GM12874 (cell line): ENCODE measurements at regions not wholly inside any gene's neighbourhood (a gene's known extent, or its start where the extent isn't known, plus 50 kb on each side); places are given as distances from the start of the nearest gene placed in this dataset.

Source experiments
- CTCF ChIP-seq: IDR thresholded peaks from 2 replicates; pipeline ENCODE4 v1.5.1; 2011; ENCODE audit warnings: low read depth, mild to moderate bottlenecking, control low read depth, low read length, moderate library complexity; ENCODE audit not compliant: insufficient read depth

GRCh38 chr2:121094845-121095244 lies 190.2 kb downstream of the TFCP2L1 start:
- no peak for TF ChIP-seq CTCF

GRCh38 chr2:121095257-121096080 lies 189.5 kb downstream of the TFCP2L1 start:
- peak; percentile 72 for TF ChIP-seq CTCF

- TF ChIP-seq CTCF: no peak
These were observed 188.4 kb downstream of the TFCP2L1 start for GRCh38 chr2:121096611-121097010.

GRCh38 chr2:121098556-121098955 lies 186.4 kb downstream of the TFCP2L1 start:
- no peak for TF ChIP-seq CTCF

GRCh38 chr2:121099329-121100290 lies 185.4 kb downstream of the TFCP2L1 start:
- peak; percentile 26; the same call in 1 of the 2 replicates for TF ChIP-seq CTCF

GRCh38 chr2:121101093-121101715 lies 183.8 kb downstream of the TFCP2L1 start:
- no peak for TF ChIP-seq CTCF

GRCh38 chr2:121102941-121103340 lies 182.1 kb downstream of the TFCP2L1 start:
- TF ChIP-seq CTCF: no peak
